Endodermal cell (in vitro differentiated cells): ENCODE measurements at regions not wholly inside any gene's neighbourhood (a gene's known extent, or its start where the extent isn't known, plus 50 kb on each side); places are given as distances from the start of the nearest gene placed in this dataset.

Experiments
- DNase-seq: peaks from one replicate; pipeline ENCODE4 v3.0.0-alpha.2; 2017
- H3K27ac ChIP-seq: 2 replicates; pipeline ENCODE4 v1.5.1; 2013; ENCODE audit warnings: mild to moderate bottlenecking, low read depth, low read length, moderate library complexity
- H3K27me3 ChIP-seq: 2 replicates; pipeline ENCODE4 v1.6.1; 2013; ENCODE audit warnings: mild to moderate bottlenecking, low read length, moderate library complexity; ENCODE audit not compliant: insufficient read depth, control insufficient read depth, poor library complexity, severe bottlenecking
- H3K36me3 ChIP-seq: 2 replicates; pipeline ENCODE4 v1.7.0; 2013; ENCODE audit warnings: mild to moderate bottlenecking, low read length, moderate library complexity; ENCODE audit not compliant: control insufficient read depth, insufficient read depth
- H3K4me1 ChIP-seq: one replicate; pipeline ENCODE4 v1.7.0; 2013; ENCODE audit warnings: low read length; ENCODE audit not compliant: control insufficient read depth, insufficient read depth
- H3K4me3 ChIP-seq: 2 replicates; pipeline ENCODE4 v1.5.1; 2013; ENCODE audit warnings: mild to moderate bottlenecking, low read length, moderate library complexity
- H3K9ac ChIP-seq: 2 replicates; pipeline ENCODE4 v1.6.1; 2013; ENCODE audit warnings: mild to moderate bottlenecking, low read length, moderate library complexity; ENCODE audit not compliant: poor library complexity, severe bottlenecking; ENCODE audit errors: extremely low read depth
- H3K9me3 ChIP-seq: 2 replicates; pipeline ENCODE4 v1.6.1; 2013; ENCODE audit warnings: mild to moderate bottlenecking, low read length, moderate library complexity; ENCODE audit not compliant: control insufficient read depth
- H3K27ac Mint-ChIP-seq: 2 replicates; pipeline ENCODE4 v1.8.0; 2020; ENCODE audit warnings: mixed read lengths
- H3K27me3 Mint-ChIP-seq: 2 replicates; pipeline ENCODE4 v1.8.0; 2021; ENCODE audit warnings: mild to moderate bottlenecking, mixed read lengths; ENCODE audit not compliant: insufficient read depth
- H3K36me3 Mint-ChIP-seq: 2 replicates; pipeline ENCODE4 v1.8.0; 2020; ENCODE audit warnings: low read depth, mixed read lengths
- H3K4me1 Mint-ChIP-seq: 2 replicates; pipeline ENCODE4 v1.8.0; 2020; ENCODE audit warnings: mixed read lengths
- H3K4me3 Mint-ChIP-seq: 2 replicates; pipeline ENCODE4 v1.8.0; 2020; ENCODE audit warnings: mild to moderate bottlenecking, moderate library complexity, mixed read lengths
- H3K9me3 Mint-ChIP-seq: 2 replicates; pipeline ENCODE4 v1.8.0; 2020; ENCODE audit warnings: mild to moderate bottlenecking, mixed read lengths
- CTCF ChIP-seq: fragments of 200-600 bp; sonication (generic); conservative IDR thresholded peaks from 2 replicates; pipeline ENCODE4 v1.5.0; 2021; ENCODE audit warnings: antibody characterized with exemption, mild to moderate bottlenecking
- WGBS, 2 experiments: methylation state at CpG; one replicate each; pipeline versions ENCODE4 v1.1.5 to v1.1.7; 2013; ENCODE audit warnings: missing lambda C conversion rate in 2 of 2, mixed read lengths in 1 of 2; ENCODE audit not compliant: insufficient coverage in 1 of 2, insufficient read length in 1 of 2; 5-methylcytosine and 5-hydroxymethylcytosine counted together

GRCh38 chr10:61356354-61356753, 96.8 kb downstream of the TMEM26 start:
- Histone ChIP-seq H3K36me3 (no peaks in the 10 kb centered on the region), H3K9ac (no peak overlapping the region), H3K27me3 (no peaks in the 10 kb centered on the region), H3K27ac (no peak overlapping the region), H3K4me1 (no peaks in the 10 kb centered on the region), H3K9me3 (no peaks in the 10 kb centered on the region), H3K4me3 (no peak overlapping the region)
- H3K36me3 Mint-ChIP-seq = no peaks in the 10 kb centered on the region
- H3K27me3 Mint-ChIP-seq = no peaks in the 10 kb centered on the region
- TF ChIP-seq CTCF = no peak
- no peak for DNase-seq
- peaks cover 3% of the 10 kb centered on the region for H3K9me3 Mint-ChIP-seq
- H3K27ac Mint-ChIP-seq = no peak overlapping the region
- no peaks in the 10 kb centered on the region for H3K4me1 Mint-ChIP-seq
- H3K4me3 Mint-ChIP-seq = no peak overlapping the region

- H3K4me3 ChIP-seq = no peak overlapping the region
- no peak for DNase-seq
- H3K4me1 ChIP-seq = no peaks in the 10 kb centered on the region
- no peaks in the 10 kb centered on the region for H3K27me3 ChIP-seq
- H3K36me3 ChIP-seq = no peaks in the 10 kb centered on the region
- WGBS, 2 experiments = 94% methylated on average over 1 of the region's 1 CpG; no CpG with 5 or more reads in 1 of the 2 experiments
- Mint-ChIP-seq H3K4me1 (no peaks in the 10 kb centered on the region), H3K27ac (no peak overlapping the region), H3K4me3 (no peak overlapping the region), H3K27me3 (no peaks in the 10 kb centered on the region), H3K9me3 (peaks cover 3% of the 10 kb centered on the region), H3K36me3 (no peaks in the 10 kb centered on the region)
- TF ChIP-seq CTCF = no peak
- H3K9ac ChIP-seq = no peak overlapping the region
- no peak overlapping the region for H3K27ac ChIP-seq
- H3K9me3 ChIP-seq = no peaks in the 10 kb centered on the region
These were observed 98.0 kb downstream of the TMEM26 start for GRCh38 chr10:61355211-61355610.

GRCh38 chr10:61354401-61354975, 98.7 kb downstream of the TMEM26 start:
- TF ChIP-seq CTCF = no peak
- Histone ChIP-seq H3K4me3 (no peak overlapping the region), H3K9ac (no peak overlapping the region), H3K4me1 (no peaks in the 10 kb centered on the region), H3K9me3 (no peaks in the 10 kb centered on the region), H3K36me3 (no peaks in the 10 kb centered on the region), H3K27me3 (no peaks in the 10 kb centered on the region), H3K27ac (no peak overlapping the region)
- no peak overlapping the region for H3K4me3 Mint-ChIP-seq
- no peaks in the 10 kb centered on the region for H3K27me3 Mint-ChIP-seq
- peaks cover 2% of the 10 kb centered on the region for H3K9me3 Mint-ChIP-seq
- no peak for DNase-seq
- no peak overlapping the region for H3K27ac Mint-ChIP-seq
- H3K36me3 Mint-ChIP-seq = no peaks in the 10 kb centered on the region
- H3K4me1 Mint-ChIP-seq = peaks cover 2% of the 10 kb centered on the region
- WGBS, 2 experiments = 86 to 94% methylated on average over 1 to 2 of the region's 2 CpGs
